Tibial nerve (tissue), 4 donors: ENCODE measurements at regions not wholly inside any gene's neighbourhood (a gene's known extent, or its start where the extent isn't known, plus 50 kb on each side); places are given as distances from the start of the nearest gene placed in this dataset.
"Not testable (repeated sequence)": the region's sequence is repeated elsewhere in the genome, so short reads cannot be mapped to it uniquely, and the experiment has no call there.

Source experiments
- EP300 ChIP-seq, 2 donors: sonication (generic); formaldehyde crosslinking; IDR thresholded peaks; one replicate each; pipeline ENCODE4 v1.6.1; 2017; ENCODE audit warnings: antibody characterized with exemption in 2 of 2, mild to moderate bottlenecking in 1 of 2
- POLR2A ChIP-seq, 2 donors: fragments of 450-650 bp; IDR thresholded peaks; one replicate each; pipeline ENCODE4 v1.6.1; 2017; ENCODE audit warnings: antibody characterized with exemption in 2 of 2, mild to moderate bottlenecking in 2 of 2, moderate library complexity in 2 of 2
- TF ChIP-seq, protein P1 (sequence below), 5 experiments: fragments of 200-600 bp in 3 of 5; fragments of 450-650 bp in 2 of 5; sonication (generic) in 3 of 5; IDR thresholded peaks; one replicate each; pipeline ENCODE4 v1.5.1; 2016 to 2019; ENCODE audit warnings: antibody characterized with exemption in 5 of 5, mild to moderate bottlenecking in 3 of 5, moderate library complexity in 2 of 5

- TF ChIP-seq, protein P1, sequence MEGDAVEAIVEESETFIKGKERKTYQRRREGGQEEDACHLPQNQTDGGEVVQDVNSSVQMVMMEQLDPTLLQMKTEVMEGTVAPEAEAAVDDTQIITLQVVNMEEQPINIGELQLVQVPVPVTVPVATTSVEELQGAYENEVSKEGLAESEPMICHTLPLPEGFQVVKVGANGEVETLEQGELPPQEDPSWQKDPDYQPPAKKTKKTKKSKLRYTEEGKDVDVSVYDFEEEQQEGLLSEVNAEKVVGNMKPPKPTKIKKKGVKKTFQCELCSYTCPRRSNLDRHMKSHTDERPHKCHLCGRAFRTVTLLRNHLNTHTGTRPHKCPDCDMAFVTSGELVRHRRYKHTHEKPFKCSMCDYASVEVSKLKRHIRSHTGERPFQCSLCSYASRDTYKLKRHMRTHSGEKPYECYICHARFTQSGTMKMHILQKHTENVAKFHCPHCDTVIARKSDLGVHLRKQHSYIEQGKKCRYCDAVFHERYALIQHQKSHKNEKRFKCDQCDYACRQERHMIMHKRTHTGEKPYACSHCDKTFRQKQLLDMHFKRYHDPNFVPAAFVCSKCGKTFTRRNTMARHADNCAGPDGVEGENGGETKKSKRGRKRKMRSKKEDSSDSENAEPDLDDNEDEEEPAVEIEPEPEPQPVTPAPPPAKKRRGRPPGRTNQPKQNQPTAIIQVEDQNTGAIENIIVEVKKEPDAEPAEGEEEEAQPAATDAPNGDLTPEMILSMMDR (IDR thresholded peaks at IDR 0.05), result not testable (repeated sequence)
- TF ChIP-seq POLR2A, EP300 (IDR thresholded peaks at IDR 0.05): not testable (repeated sequence)
These were observed 666.5 kb upstream of the MBL2 start for GRCh38 chr10:53439075-53439474.
